PC-9 (cell line): ENCODE measurements at regions not wholly inside any gene's neighbourhood (a gene's known extent, or its start where the extent isn't known, plus 50 kb on each side); places are given as distances from the start of the nearest gene placed in this dataset.

Experiments
- BruUV-seq: library from RNA; stranded (reverse); fragments of 400-500 nt; replicated peaks from 2 replicates; lab custom pipeline; 2021; lab: Mats Ljungman, UMichigan
- CTCF ChIA-PET: fragments of 300-600 bp; sonication (Branson Sonifier 250); formaldehyde crosslinking; loops from one replicate; lab custom pipeline; 2022; ENCODE audit warnings: antibody characterized with exemption; lab: Charles Lee
- POLR2A ChIA-PET: fragments of 300-600 bp; sonication (Branson Sonifier 250); formaldehyde crosslinking; loops from one replicate; lab custom pipeline; 2022; ENCODE audit warnings: antibody characterized with exemption; ENCODE audit not compliant: unreplicated experiment; lab: Charles Lee
- DNase-seq, 2 experiments: peaks; one replicate each; pipeline versions ENCODE4 v3.0.0 to v3.0.0-alpha.2; 2015 to 2022; ENCODE audit warnings: mixed read lengths in 1 of 2
- H2AFZ ChIP-seq: fragments of 200-600 bp; sonication (generic); 2 replicates; pipeline ENCODE4 v1.8.1; 2017; ENCODE audit warnings: antibody characterized with exemption
- H3F3A ChIP-seq: fragments of 200-600 bp; sonication (generic); 2 replicates; pipeline ENCODE4 v1.8.1; 2017; ENCODE audit warnings: antibody characterized with exemption, mild to moderate bottlenecking, low read depth; ENCODE audit not compliant: insufficient read depth
- H3K27ac ChIP-seq: fragments of 200-600 bp; sonication (generic); 2 replicates; pipeline ENCODE4 v1.6.1; 2016; ENCODE audit warnings: mixed run types
- H3K27me3 ChIP-seq: fragments of 200-600 bp; sonication (generic); 2 replicates; pipeline ENCODE4 v1.6.1; 2016; ENCODE audit warnings: low read depth, mixed run types; ENCODE audit not compliant: insufficient read depth
- H3K36me3 ChIP-seq: fragments of 200-600 bp; sonication (generic); 2 replicates; pipeline ENCODE4 v1.6.1; 2016; ENCODE audit warnings: low read depth, mixed run types
- H3K4me1 ChIP-seq: fragments of 200-600 bp; sonication (generic); replicated peaks from 2 replicates; pipeline ENCODE4 v1.6.1; 2016; ENCODE audit warnings: mixed run types; ENCODE audit not compliant: insufficient read depth
- H3K4me2 ChIP-seq: fragments of 200-600 bp; sonication (generic); 2 replicates; pipeline ENCODE4 v1.6.1; 2017; ENCODE audit warnings: mixed run types
- H3K4me3 ChIP-seq: fragments of 200-600 bp; sonication (generic); 2 replicates; pipeline ENCODE4 v1.6.1; 2016; ENCODE audit warnings: mixed run types
- H3K79me2 ChIP-seq: fragments of 200-600 bp; sonication (generic); 2 replicates; pipeline ENCODE4 v1.6.1; 2017; ENCODE audit warnings: low read depth, mixed run types
- H3K9me2 ChIP-seq: fragments of 200-600 bp; sonication (generic); 2 replicates; pipeline ENCODE4 v1.8.1; 2017; ENCODE audit warnings: mild to moderate bottlenecking; ENCODE audit not compliant: insufficient read depth
- H3K9me3 ChIP-seq: fragments of 200-600 bp; sonication (generic); 2 replicates; pipeline ENCODE4 v1.8.1; 2016; ENCODE audit warnings: low read depth; ENCODE audit not compliant: insufficient read depth
- H4K20me1 ChIP-seq: fragments of 200-600 bp; sonication (generic); 2 replicates; pipeline ENCODE4 v1.8.1; 2017; ENCODE audit not compliant: insufficient read depth
- EZH2 ChIP-seq: fragments of 200-600 bp; sonication (generic); IDR thresholded peaks from 2 replicates; pipeline ENCODE4 v1.8.0; 2017; ENCODE audit warnings: antibody characterized with exemption, low read depth
- intact Hi-C: fragments of 100-400 bp; cut with micrococcal nuclease; formaldehyde crosslinking; loops from one replicate; pipeline ENCODE4 v1.10.0; 2022; ENCODE audit not compliant: unreplicated experiment
- TF ChIP-seq, protein P1 (sequence below): fragments of 200-600 bp; sonication (generic); conservative IDR thresholded peaks from 2 replicates; pipeline ENCODE4 v1.6.1; 2017; ENCODE audit warnings: mixed run types, antibody characterized with exemption, mild to moderate bottlenecking, moderate library complexity

DNA sequence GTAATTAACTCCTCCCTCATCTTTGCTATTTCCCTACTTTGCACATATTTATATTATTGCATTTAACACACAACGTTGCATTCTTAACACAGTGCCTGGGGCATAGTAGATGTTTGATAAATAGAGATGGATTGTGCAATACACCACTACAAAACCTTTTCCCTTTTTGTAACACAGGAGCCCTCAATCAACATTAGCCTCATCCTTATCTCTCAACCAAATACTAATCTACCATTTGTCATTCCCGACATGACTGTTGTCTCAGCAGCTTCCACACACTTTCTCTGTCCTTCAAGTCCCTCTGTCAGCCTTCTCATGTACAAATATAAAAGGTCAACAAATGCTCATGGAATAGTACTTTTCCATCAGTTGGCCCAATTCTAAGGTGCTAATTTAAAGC lies 78.9 kb upstream of the KCNK2 start:
- Histone ChIP-seq H3K9me2 (no peaks in the 10 kb centered on the region), H3K4me1 (no peaks in the 10 kb centered on the region), H2AFZ (no peak overlapping the region), H4K20me1 (no peaks in the 10 kb centered on the region), H3K9me3 (no peaks in the 10 kb centered on the region), H3F3A (no peaks in the 10 kb centered on the region), H3K27ac (no peak overlapping the region), H3K4me3 (no peak overlapping the region), H3K27me3 (no peaks in the 10 kb centered on the region), H3K36me3 (no peaks in the 10 kb centered on the region), H3K79me2 (no peaks in the 10 kb centered on the region), H3K4me2 (no peak overlapping the region)
- POLR2A ChIA-PET = no interaction called here
- TF ChIP-seq EZH2 = no peak
- TF ChIP-seq, protein P1, sequence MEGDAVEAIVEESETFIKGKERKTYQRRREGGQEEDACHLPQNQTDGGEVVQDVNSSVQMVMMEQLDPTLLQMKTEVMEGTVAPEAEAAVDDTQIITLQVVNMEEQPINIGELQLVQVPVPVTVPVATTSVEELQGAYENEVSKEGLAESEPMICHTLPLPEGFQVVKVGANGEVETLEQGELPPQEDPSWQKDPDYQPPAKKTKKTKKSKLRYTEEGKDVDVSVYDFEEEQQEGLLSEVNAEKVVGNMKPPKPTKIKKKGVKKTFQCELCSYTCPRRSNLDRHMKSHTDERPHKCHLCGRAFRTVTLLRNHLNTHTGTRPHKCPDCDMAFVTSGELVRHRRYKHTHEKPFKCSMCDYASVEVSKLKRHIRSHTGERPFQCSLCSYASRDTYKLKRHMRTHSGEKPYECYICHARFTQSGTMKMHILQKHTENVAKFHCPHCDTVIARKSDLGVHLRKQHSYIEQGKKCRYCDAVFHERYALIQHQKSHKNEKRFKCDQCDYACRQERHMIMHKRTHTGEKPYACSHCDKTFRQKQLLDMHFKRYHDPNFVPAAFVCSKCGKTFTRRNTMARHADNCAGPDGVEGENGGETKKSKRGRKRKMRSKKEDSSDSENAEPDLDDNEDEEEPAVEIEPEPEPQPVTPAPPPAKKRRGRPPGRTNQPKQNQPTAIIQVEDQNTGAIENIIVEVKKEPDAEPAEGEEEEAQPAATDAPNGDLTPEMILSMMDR = no peak
- intact Hi-C loops = no loop called here
- CTCF ChIA-PET = no interaction called here
- no TSS peak for BruUV-seq
- DNase-seq = no peak

DNA sequence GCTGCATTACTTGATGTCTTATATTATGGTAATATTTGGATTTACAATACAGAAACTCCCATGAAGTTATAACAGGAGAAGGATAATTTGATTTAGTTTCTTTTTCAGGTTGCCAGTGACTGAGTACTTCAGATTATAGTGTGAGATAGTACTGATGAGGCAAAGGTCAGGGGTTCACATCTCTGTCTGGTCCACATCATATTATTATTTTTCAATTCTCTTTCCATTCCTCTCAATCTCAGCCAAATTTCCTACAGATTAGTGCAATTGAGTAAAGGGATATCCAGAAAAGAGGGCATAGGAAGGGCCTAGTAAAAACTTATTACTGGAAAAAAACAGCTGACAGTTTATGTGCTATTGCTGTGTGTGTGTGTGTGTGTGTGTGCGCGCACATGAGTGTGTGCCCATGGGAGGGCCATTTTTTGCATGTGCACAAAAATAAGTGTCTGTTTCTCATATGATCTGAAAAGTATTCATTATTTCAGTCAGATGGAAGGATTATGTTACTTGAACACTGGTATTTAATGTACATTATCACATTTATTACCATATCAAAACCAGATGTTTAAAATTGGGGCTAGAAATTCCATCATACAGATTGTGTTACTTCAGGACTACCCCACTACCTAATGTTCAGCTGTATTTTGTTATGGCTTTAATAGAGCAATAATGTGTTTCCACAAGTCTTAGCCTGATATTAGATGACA lies 78.3 kb upstream of the KCNK2 start:
- Histone ChIP-seq H3K4me1 (no peaks in the 10 kb centered on the region), H3K9me2 (no peaks in the 10 kb centered on the region), H4K20me1 (no peaks in the 10 kb centered on the region), H3K4me3 (no peak overlapping the region), H2AFZ (no peak overlapping the region), H3K27ac (no peak overlapping the region), H3K79me2 (no peaks in the 10 kb centered on the region), H3K36me3 (no peaks in the 10 kb centered on the region), H3K4me2 (no peak overlapping the region), H3F3A (no peaks in the 10 kb centered on the region), H3K27me3 (no peaks in the 10 kb centered on the region), H3K9me3 (no peaks in the 10 kb centered on the region)
- no TSS peak for BruUV-seq
- intact Hi-C loops = no loop called here
- no peak for DNase-seq
- TF ChIP-seq EZH2 = no peak
- TF ChIP-seq, protein P1 = no peak
- POLR2A ChIA-PET = no interaction called here
- CTCF ChIA-PET = no interaction called here

DNA sequence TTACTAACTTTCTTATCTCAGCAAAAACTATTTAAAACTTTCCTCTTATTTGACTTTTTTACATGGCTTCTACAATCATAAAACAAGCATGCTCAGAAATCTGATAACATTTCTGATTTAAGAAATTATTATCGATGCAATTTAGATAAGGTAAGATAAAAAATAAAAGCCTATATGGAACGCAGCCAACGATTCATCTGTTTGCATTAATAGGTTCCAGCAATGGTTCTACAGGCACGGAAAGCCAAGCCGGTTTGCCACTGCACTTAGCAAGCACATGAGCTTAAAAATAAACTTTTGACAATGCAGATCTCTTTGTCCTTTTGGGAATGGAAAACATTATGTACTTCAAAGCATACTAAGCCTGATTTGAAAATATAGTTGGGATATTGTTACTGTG lies 77.5 kb upstream of the KCNK2 start:
- Histone ChIP-seq H3K4me3 (no peak overlapping the region), H3F3A (no peaks in the 10 kb centered on the region), H4K20me1 (no peaks in the 10 kb centered on the region), H3K4me1 (no peaks in the 10 kb centered on the region), H3K4me2 (no peak overlapping the region), H3K9me3 (no peaks in the 10 kb centered on the region), H2AFZ (peak overlapping the region; percentile 48; the same call in 1 of the 2 replicates), H3K36me3 (no peaks in the 10 kb centered on the region), H3K27me3 (no peaks in the 10 kb centered on the region), H3K9me2 (no peaks in the 10 kb centered on the region), H3K27ac (no peak overlapping the region), H3K79me2 (no peaks in the 10 kb centered on the region)
- TF ChIP-seq EZH2 = no peak
- TF ChIP-seq, protein P1 = no peak
- POLR2A ChIA-PET = no interaction called here
- no peak for DNase-seq
- intact Hi-C loops = no loop called here
- no TSS peak for BruUV-seq
- CTCF ChIA-PET = no interaction called here
